Upper lobe of right lung (tissue), 1 donor: ENCODE measurements at regions not wholly inside any gene's neighbourhood (a gene's known extent, or its start where the extent isn't known, plus 50 kb on each side); places are given as distances from the start of the nearest gene placed in this dataset.

Experiments
- ATAC-seq: fragments of 200-7000 bp; cut with Tn5 transposase; one replicate; pipeline ENCODE4 v1.9.1; 2020; ENCODE audit warnings: mild to moderate bottlenecking, moderate library complexity
- DNase-seq: peaks from one replicate; pipeline ENCODE4 v3.0.0-alpha.2; 2020
- H3K27ac ChIP-seq: fragments of 200-600 bp; one replicate; pipeline ENCODE4 v1.8.0; 2022
- H3K27me3 ChIP-seq: fragments of 200-600 bp; one replicate; pipeline ENCODE4 v1.8.0; 2022; ENCODE audit warnings: mild to moderate bottlenecking
- H3K36me3 ChIP-seq: fragments of 200-600 bp; one replicate; pipeline ENCODE4 v1.8.0; 2022
- H3K4me1 ChIP-seq: fragments of 200-600 bp; one replicate; pipeline ENCODE4 v1.8.0; 2022
- H3K4me3 ChIP-seq: fragments of 200-600 bp; one replicate; pipeline ENCODE4 v1.8.0; 2022; ENCODE audit warnings: mild to moderate bottlenecking
- H3K9me3 ChIP-seq: fragments of 200-600 bp; one replicate; pipeline ENCODE4 v1.8.0; 2022
- intact Hi-C: fragments of 100-400 bp; cut with DNase I; formaldehyde crosslinking; loops from one replicate; pipeline ENCODE4 v1.11.0; 2022
- TF ChIP-seq, protein P1 (sequence below): fragments of 200-600 bp; IDR thresholded peaks from one replicate; pipeline ENCODE4 v1.8.0; 2022; ENCODE audit warnings: antibody characterized with exemption
- donor health status: DM: no; HTN: yes; CAD: no; lungs with severe emphysema.

DNA sequence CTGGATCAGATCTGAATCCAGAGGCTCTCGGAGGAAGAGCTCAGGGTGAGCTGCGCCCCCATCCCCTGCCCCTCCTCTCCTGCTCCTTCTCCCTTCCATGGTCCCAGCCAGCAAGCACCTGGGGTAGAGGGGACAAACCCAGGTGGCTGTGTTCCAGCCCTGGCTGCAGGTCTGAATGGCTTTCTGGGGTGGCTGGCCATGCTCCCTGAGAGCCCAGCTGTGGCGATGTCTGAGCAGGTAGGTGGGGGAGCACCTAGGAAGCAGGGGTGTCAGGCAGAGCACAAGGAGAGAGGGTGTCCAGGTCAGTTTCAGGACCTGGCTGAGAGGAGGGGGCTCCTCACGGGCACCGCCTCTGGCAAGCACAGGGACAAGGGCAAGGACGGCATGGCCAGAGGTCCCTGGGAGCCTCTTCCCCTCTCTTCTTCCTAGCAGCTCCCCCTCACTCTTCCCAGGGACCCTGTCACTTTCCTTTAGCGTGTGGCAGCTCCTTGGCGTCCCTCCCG is 310.0 kb downstream of the SEC14L1 start:
- intact Hi-C loops: no loop called here
- H3K27me3 ChIP-seq: no peaks in the 10 kb centered on the region
- peak overlapping the region; percentile 82 for H3K27ac ChIP-seq
- H3K4me3 ChIP-seq: peak overlapping the region; percentile 65
- peaks cover 82% of the 10 kb centered on the region for H3K4me1 ChIP-seq
- TF ChIP-seq, protein P1, sequence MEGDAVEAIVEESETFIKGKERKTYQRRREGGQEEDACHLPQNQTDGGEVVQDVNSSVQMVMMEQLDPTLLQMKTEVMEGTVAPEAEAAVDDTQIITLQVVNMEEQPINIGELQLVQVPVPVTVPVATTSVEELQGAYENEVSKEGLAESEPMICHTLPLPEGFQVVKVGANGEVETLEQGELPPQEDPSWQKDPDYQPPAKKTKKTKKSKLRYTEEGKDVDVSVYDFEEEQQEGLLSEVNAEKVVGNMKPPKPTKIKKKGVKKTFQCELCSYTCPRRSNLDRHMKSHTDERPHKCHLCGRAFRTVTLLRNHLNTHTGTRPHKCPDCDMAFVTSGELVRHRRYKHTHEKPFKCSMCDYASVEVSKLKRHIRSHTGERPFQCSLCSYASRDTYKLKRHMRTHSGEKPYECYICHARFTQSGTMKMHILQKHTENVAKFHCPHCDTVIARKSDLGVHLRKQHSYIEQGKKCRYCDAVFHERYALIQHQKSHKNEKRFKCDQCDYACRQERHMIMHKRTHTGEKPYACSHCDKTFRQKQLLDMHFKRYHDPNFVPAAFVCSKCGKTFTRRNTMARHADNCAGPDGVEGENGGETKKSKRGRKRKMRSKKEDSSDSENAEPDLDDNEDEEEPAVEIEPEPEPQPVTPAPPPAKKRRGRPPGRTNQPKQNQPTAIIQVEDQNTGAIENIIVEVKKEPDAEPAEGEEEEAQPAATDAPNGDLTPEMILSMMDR: no peak
- H3K9me3 ChIP-seq: no peaks in the 10 kb centered on the region
- DNase-seq (no peak), ATAC-seq (no peak)
- no peaks in the 10 kb centered on the region for H3K36me3 ChIP-seq

DNA sequence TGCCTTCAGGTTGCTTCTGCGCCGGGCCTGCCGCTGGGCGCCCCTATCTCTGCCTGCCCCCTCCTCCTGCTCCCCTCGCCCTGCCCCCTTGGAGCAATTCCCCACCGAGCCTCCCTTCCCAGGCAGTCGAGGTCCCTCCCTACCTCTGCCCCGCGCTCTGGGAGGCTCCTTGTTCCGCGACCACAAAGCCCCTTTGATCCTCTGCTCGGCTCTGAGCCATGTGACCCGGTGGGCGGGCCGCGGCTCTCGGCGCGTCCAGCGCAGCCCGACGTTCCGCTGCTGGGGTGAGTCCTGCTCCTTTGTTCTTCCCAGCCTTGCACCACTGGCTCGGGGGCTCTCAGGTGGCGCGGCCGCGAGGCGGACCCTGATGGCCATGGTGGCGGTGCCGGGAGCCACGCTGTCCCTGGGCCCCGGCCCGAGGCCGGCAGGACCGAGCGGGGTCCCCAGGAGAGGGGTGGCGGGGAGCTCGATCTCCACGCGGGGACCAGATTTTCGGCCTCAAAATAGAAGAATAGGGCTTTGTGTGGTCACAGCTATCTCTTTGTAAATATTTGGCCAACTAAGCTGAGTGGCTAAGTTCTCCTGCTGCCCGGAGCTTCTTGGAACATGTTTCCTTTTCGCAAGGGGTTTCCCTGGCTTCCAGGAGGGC is 310.6 kb downstream of the SEC14L1 start:
- Histone ChIP-seq H3K27ac (peak overlapping the region; percentile 82), H3K9me3 (no peaks in the 10 kb centered on the region), H3K27me3 (no peaks in the 10 kb centered on the region), H3K4me3 (peak overlapping the region; percentile 65), H3K36me3 (no peaks in the 10 kb centered on the region), H3K4me1 (peaks cover 76% of the 10 kb centered on the region)
- ATAC-seq: peak; percentile 74
- intact Hi-C loops: no loop called here
- TF ChIP-seq, protein P1: no peak
- DNase-seq: peak; percentile 86

GRCh38 chr17:77451894-77452852 is 311.4 kb downstream of the SEC14L1 start:
- intact Hi-C loops: no loop called here
- H3K4me1 ChIP-seq: peaks cover 68% of the 10 kb centered on the region
- peak; percentile 77 for DNase-seq

DNA sequence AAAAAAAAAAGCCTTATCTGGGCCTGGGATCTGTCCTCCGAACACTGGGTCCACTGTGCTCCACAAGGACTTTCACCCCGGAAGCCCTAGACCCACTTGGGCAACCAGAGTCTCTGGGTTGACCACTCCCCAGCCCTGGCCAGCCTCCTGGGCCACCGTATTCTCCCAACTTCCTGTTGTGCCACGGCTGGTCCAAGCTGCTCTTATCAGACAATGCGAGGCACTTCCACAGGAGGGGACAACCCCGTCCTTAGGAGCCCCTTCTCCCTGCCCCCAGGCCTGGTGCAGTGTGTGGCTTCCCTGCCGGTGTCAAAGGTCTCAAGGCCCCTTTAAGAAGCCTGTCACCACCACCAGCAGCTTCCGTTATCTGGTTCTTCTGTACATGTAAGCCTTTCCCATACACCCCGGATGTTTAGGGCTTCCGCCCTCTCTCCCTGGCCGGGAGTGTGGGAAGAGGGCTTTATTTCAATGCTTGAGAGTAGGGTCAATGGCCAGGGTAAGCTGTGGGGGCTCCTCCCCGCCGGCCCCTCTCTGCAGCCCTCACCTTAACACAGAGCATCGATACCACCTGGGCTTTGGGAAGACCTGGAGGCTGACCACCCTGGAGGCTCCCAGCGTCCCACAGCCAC is 313.0 kb downstream of the SEC14L1 start:
- intact Hi-C loops: no loop called here
- peak; percentile 31 for ATAC-seq
- H3K27ac ChIP-seq: peak overlapping the region; percentile 82

More at GRCh38 chr17:77451894-77452852, 311.4 kb downstream of the SEC14L1 start:
- no peaks in the 10 kb centered on the region for H3K36me3 ChIP-seq
- H3K9me3 ChIP-seq: no peaks in the 10 kb centered on the region
- TF ChIP-seq, protein P1: no peak
- ATAC-seq: peak; percentile 67
- H3K27ac ChIP-seq: peak overlapping the region; percentile 82
- H3K27me3 ChIP-seq: no peaks in the 10 kb centered on the region
- H3K4me3 ChIP-seq: peak overlapping the region; percentile 65

More for the DNA sequence above, 313.0 kb downstream of the SEC14L1 start:
- Histone ChIP-seq H3K36me3 (no peaks in the 10 kb centered on the region), H3K27me3 (no peaks in the 10 kb centered on the region), H3K9me3 (no peaks in the 10 kb centered on the region), H3K4me1 (peaks cover 62% of the 10 kb centered on the region), H3K4me3 (peak overlapping the region; percentile 65)
- no peak for DNase-seq
- TF ChIP-seq, protein P1: no peak
